ENCODE measurements at regions not wholly inside any gene's neighbourhood (a gene's known extent, or its start where the extent isn't known, plus 50 kb on each side); places are given as distances from the start of the nearest gene placed in this dataset.

DNA sequence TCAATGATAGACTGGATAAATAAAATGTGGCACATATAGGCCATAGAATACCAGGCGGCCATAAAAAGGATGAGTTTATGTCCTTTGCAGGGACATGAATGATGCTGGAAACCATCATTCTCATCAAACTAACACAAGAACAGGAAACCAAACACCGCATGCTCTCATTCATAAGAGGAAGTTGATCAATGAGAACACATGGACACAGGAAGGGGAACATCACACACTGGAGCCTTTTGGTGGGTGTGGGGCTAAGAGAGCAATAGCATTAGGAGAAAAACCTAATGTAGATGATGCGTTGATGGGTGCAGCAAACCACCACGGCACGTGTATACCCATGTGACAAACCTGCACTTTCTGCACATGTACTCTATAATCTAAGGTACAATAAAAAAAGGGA, 883.4 kb upstream of the PRMT6 start:
- 80 to 84% methylated on average over 5 of the region's 5 CpGs for WGBS, 2 donors
- intact Hi-C loops (cut with DNase I; ENCODE audit: low total_unique reads) = no loop called here
- H3K4me3 ChIP-seq (ENCODE audit: low read depth, poor library complexity, severe bottlenecking) = no peak overlapping the region
- TF ChIP-seq, protein P1, sequence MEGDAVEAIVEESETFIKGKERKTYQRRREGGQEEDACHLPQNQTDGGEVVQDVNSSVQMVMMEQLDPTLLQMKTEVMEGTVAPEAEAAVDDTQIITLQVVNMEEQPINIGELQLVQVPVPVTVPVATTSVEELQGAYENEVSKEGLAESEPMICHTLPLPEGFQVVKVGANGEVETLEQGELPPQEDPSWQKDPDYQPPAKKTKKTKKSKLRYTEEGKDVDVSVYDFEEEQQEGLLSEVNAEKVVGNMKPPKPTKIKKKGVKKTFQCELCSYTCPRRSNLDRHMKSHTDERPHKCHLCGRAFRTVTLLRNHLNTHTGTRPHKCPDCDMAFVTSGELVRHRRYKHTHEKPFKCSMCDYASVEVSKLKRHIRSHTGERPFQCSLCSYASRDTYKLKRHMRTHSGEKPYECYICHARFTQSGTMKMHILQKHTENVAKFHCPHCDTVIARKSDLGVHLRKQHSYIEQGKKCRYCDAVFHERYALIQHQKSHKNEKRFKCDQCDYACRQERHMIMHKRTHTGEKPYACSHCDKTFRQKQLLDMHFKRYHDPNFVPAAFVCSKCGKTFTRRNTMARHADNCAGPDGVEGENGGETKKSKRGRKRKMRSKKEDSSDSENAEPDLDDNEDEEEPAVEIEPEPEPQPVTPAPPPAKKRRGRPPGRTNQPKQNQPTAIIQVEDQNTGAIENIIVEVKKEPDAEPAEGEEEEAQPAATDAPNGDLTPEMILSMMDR (IDR thresholded peaks at IDR 0.05) = no peak
- no peak for TF ChIP-seq POLR2A (IDR thresholded peaks at IDR 0.05)
- no peak for DNase-seq (ENCODE audit: low spot score in 2 of 2)

DNA sequence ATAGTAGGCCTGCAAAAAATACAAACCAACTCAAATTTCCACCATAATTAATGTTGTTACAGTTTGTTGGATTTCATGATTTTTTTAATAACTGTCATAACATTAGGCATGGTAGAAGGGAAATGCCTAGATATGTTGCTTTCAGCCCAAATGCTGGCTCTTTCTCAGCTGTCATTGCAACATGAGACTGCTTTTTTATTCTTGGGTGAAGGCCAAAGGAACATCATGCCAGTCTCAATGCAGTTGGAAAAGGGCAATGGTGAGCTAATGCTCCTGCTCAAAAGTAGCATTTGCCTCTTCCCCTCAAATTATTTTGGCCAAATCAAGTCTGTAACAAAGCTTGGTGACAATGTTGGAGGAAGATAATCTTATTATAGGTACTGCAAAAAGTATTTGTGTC, 877.7 kb upstream of the PRMT6 start:
- TF ChIP-seq, protein P1 (IDR thresholded peaks at IDR 0.05) = no peak
- no peak for TF ChIP-seq POLR2A (IDR thresholded peaks at IDR 0.05)
- DNase-seq (ENCODE audit: low spot score in 2 of 2) = no peak
- no peak overlapping the region for H3K4me3 ChIP-seq (ENCODE audit: low read depth, poor library complexity, severe bottlenecking)
- intact Hi-C loops (cut with DNase I; ENCODE audit: low total_unique reads) = no loop called here

DNA sequence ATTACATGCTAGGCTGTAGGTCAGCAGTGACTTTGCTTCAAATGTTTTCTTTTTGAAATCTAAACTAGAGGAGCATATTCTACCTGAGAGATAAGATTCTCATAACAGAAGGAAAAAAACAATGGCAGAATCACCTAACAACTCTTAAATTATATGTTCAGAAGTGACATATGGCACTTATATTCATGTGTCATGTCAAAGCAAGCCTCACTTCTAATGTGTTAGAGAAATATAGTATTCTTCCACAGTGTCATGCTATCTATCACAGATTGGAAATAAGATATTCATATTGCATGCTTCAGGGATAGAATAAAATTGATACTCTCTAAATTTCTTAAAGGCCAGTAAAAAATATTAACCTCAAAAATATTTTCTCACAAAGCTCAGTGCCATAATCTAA, 874.6 kb upstream of the PRMT6 start:
- no peak for DNase-seq (ENCODE audit: low spot score in 2 of 2)
- no peak overlapping the region for H3K4me3 ChIP-seq (ENCODE audit: low read depth, poor library complexity, severe bottlenecking)
- TF ChIP-seq, protein P1 (IDR thresholded peaks at IDR 0.05) = no peak
- TF ChIP-seq POLR2A (IDR thresholded peaks at IDR 0.05) = no peak
- intact Hi-C loops (cut with DNase I; ENCODE audit: low total_unique reads) = no loop called here

DNA sequence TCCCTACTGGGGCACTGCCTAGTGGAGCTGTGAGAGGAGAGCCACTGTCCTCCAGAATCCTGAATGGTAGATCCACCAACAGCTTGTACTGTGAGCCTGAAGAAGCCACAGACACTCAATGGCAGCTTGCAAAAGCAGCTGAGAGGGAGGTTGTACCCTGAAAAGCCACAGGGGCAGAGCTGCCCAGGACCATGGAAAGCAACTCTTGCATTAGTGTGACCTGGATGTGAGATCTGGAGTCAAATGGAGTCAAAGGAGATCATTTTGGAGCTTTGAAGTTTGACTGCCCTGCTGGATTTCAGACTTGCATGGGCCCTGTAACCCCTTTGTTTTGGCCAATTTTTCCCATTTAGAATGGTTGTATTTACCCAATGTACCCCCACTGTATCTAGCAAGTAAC, 871.4 kb upstream of the PRMT6 start:
- DNase-seq (ENCODE audit: low spot score in 2 of 2) = no peak
- TF ChIP-seq POLR2A (IDR thresholded peaks at IDR 0.05) = no peak
- TF ChIP-seq, protein P1 (IDR thresholded peaks at IDR 0.05) = no peak
- intact Hi-C loops (cut with DNase I; ENCODE audit: low total_unique reads) = no loop called here
- no peak overlapping the region for H3K4me3 ChIP-seq (ENCODE audit: low read depth, poor library complexity, severe bottlenecking)

DNA sequence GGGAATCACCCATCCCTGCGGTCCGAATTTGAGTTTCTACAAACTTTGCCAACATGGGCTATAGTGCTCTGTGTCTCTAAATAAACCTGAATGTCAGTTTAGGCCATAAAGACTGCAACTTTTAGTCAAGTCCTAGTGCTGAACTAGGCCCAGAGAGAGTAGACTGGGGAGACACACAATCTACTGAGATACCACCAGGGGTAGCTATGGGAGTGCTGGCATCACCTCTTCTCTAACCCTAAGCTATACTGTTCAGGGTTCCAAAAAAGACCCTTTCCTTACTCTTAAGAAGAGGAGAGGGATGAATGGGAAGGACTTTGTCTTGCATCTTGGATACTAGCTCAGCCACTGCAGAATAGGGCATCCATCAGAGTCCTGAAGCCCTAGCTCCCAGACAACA, 866.7 kb upstream of the PRMT6 start:
- no peak for DNase-seq (ENCODE audit: low spot score in 2 of 2)
- intact Hi-C loops (cut with DNase I; ENCODE audit: low total_unique reads) = no loop called here
- H3K4me3 ChIP-seq (ENCODE audit: low read depth, poor library complexity, severe bottlenecking) = no peak overlapping the region
- TF ChIP-seq, protein P1 (IDR thresholded peaks at IDR 0.05) = no peak
- no peak for TF ChIP-seq POLR2A (IDR thresholded peaks at IDR 0.05)
- 87 to 96% methylated on average over 2 of the region's 2 CpGs for WGBS, 2 donors

DNA sequence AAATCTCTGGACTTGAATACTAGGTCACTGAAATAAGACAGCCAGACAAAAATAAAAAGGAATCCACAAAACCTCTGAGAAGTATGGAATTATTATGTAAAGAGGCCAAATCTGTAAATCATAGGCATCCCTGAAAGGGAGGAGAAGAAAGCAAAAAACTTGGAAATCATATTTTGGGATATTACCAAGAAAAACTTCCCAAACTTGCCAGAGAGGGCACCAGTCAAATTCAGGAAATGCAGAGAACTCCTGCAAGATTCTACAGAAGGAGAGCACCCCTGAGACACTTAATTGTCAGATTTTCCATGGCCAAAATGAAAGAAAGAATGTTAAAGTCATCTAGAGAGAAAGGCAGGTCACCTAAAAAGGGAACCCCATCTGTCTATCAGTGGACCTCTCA, 862.3 kb upstream of the PRMT6 start:
- intact Hi-C loops (cut with DNase I; ENCODE audit: low total_unique reads) = no loop called here
- DNase-seq (ENCODE audit: low spot score in 2 of 2) = no peak
- H3K4me3 ChIP-seq (ENCODE audit: low read depth, poor library complexity, severe bottlenecking) = no peak overlapping the region
- no peak for TF ChIP-seq POLR2A (IDR thresholded peaks at IDR 0.05)
- TF ChIP-seq, protein P1 (IDR thresholded peaks at IDR 0.05) = no peak
